ENCODE measurements at regions not wholly inside any gene's neighbourhood (a gene's known extent, or its start where the extent isn't known, plus 50 kb on each side); places are given as distances from the start of the nearest gene placed in this dataset.

DNA sequence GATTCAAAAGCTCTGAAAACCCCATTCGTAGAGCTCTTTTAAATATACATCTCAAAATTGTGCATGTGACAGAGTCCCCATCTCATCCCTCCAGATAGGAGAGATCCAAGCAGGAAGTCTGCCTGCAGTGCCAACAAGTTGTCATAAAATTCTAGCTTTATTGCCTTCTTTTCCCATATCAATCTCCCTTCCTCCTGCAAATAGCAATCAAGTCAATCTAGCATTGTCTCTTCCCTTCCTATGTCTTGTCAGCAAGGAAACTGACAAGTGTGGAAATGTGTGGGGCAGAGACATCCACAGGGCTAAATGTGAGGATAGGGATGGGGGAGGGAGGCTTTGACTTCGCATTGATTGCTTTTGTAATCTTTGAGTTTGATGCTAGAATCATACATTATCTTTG, 165.2 kb downstream of the C1orf94 start:
- Histone ChIP-seq H3K9ac (ENCODE audit: low read depth in 2 of 2, low read length in 2 of 2) (no peak overlapping the region), H3K4me3 (no peak overlapping the region), H3K36me3 (no peaks in the 10 kb centered on the region), H3K9me3 (no peaks in the 10 kb centered on the region), H3K27me3 (no peaks in the 10 kb centered on the region), H3K4me1 (no peaks in the 10 kb centered on the region), H3K27ac (no peak overlapping the region)
- DNase-seq = no peak
- intact Hi-C loops (cut with DNase I) = no loop called here
- no peak for TF ChIP-seq CTCF (IDR thresholded peaks at IDR 0.05)

- Histone ChIP-seq H3K4me1 (no peaks in the 10 kb centered on the region), H3K27ac (no peak overlapping the region), H3K9me3 (no peaks in the 10 kb centered on the region), H3K36me3 (no peaks in the 10 kb centered on the region), H3K9ac (ENCODE audit: low read depth in 2 of 2, low read length in 2 of 2) (no peak overlapping the region), H3K4me3 (no peak overlapping the region), H3K27me3 (no peaks in the 10 kb centered on the region)
- DNase-seq = no peak
- no peak for TF ChIP-seq CTCF (IDR thresholded peaks at IDR 0.05)
- intact Hi-C loops (cut with DNase I) = no loop called here
Observed at GRCh38 chr1:34342334-34342733, 165.6 kb downstream of the C1orf94 start.

GRCh38 chr1:34346128-34346527, 169.4 kb downstream of the C1orf94 start:
- Histone ChIP-seq H3K27ac (no peak overlapping the region), H3K9ac (ENCODE audit: low read depth in 2 of 2, low read length in 2 of 2) (no peak overlapping the region), H3K4me1 (no peaks in the 10 kb centered on the region), H3K9me3 (no peaks in the 10 kb centered on the region), H3K4me3 (no peak overlapping the region), H3K36me3 (no peaks in the 10 kb centered on the region), H3K27me3 (no peaks in the 10 kb centered on the region)
- DNase-seq = no peak
- no peak for TF ChIP-seq CTCF (IDR thresholded peaks at IDR 0.05)
- intact Hi-C loops (cut with DNase I) = no loop called here

- DNase-seq = no peak
- Histone ChIP-seq H3K9me3 (no peaks in the 10 kb centered on the region), H3K9ac (ENCODE audit: low read depth in 2 of 2, low read length in 2 of 2) (no peak overlapping the region), H3K4me1 (no peaks in the 10 kb centered on the region), H3K36me3 (no peaks in the 10 kb centered on the region), H3K27ac (no peak overlapping the region), H3K4me3 (no peak overlapping the region), H3K27me3 (no peaks in the 10 kb centered on the region)
- intact Hi-C loops (cut with DNase I) = no loop called here
- no peak for TF ChIP-seq CTCF (IDR thresholded peaks at IDR 0.05)
Observed at GRCh38 chr1:34353409-34353808, 176.7 kb downstream of the C1orf94 start.

DNA sequence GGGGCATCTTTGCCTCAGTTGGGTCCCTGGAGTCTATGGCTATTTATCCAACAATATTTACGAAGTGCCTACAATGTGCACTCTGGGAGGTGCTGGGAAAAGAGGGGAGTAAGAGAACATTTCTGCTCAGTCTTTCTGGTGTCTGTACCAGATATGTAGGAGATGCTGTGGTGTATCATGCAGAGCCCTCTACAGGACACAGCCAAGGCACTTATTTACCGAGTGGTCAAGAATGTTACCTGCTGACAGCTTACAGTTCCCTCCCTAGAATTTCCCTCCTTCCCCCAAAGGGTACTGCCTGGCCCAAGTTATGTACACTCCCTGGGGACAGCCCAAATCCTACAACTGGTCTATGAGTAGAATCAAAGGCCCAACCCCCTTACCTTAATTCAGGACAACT, 177.7 kb downstream of the C1orf94 start:
- H3K27ac ChIP-seq = no peak overlapping the region
- no peak overlapping the region for H3K9ac ChIP-seq (ENCODE audit: low read depth in 2 of 2, low read length in 2 of 2)
- no peaks in the 10 kb centered on the region for H3K27me3 ChIP-seq
- H3K4me3 ChIP-seq = no peak overlapping the region
- DNase-seq = no peak
- no peaks in the 10 kb centered on the region for H3K4me1 ChIP-seq
- intact Hi-C loops (cut with DNase I) = no loop called here
- H3K9me3 ChIP-seq = no peaks in the 10 kb centered on the region
- TF ChIP-seq CTCF (IDR thresholded peaks at IDR 0.05) = no peak
- H3K36me3 ChIP-seq = no peaks in the 10 kb centered on the region

GRCh38 chr1:34356853-34357252, 180.1 kb downstream of the C1orf94 start:
- no peaks in the 10 kb centered on the region for H3K36me3 ChIP-seq
- no peak overlapping the region for H3K4me3 ChIP-seq
- no peaks in the 10 kb centered on the region for H3K4me1 ChIP-seq
- DNase-seq = no peak
- no peak overlapping the region for H3K9ac ChIP-seq (ENCODE audit: low read depth in 2 of 2, low read length in 2 of 2)
- H3K27ac ChIP-seq = no peak overlapping the region
- H3K9me3 ChIP-seq = no peaks in the 10 kb centered on the region
- TF ChIP-seq CTCF (IDR thresholded peaks at IDR 0.05) = no peak
- no peaks in the 10 kb centered on the region for H3K27me3 ChIP-seq
- intact Hi-C loops (cut with DNase I) = no loop called here
